Fibroblast of lung (primary cell): ENCODE measurements at regions not wholly inside any gene's neighbourhood (a gene's known extent, or its start where the extent isn't known, plus 50 kb on each side); places are given as distances from the start of the nearest gene placed in this dataset.

Experiments used
- CTCF ChIP-seq, 2 donors: IDR thresholded peaks in 1 of 2; conservative IDR thresholded peaks in 1 of 2; 1 replicate in 1 of 2; 2 replicates in 1 of 2; pipeline ENCODE4 v1.5.1; 2011 to 2012; ENCODE audit warnings: low read length in 2 of 2, control low read depth in 1 of 2, inconsistent platforms in 1 of 2, low read depth in 1 of 2, mild to moderate bottlenecking in 1 of 2
- EZH2 ChIP-seq: IDR thresholded peaks from 2 replicates; pipeline ENCODE4 v1.5.1; 2012; ENCODE audit warnings: low read length, control low read depth, mild to moderate bottlenecking; ENCODE audit errors: missing control alignments

GRCh38 chr7:70952311-70952710 is 179.6 kb upstream of the GALNT17 start:
- TF ChIP-seq CTCF (conservative IDR thresholded peaks at IDR 0.05 in 1 of 2, IDR thresholded peaks at IDR 0.05 in 1 of 2; ENCODE audit: low read depth in 1 of 2, low read length in 2 of 2) (no peak), EZH2 (no peak)
